ENCODE measurements at regions not wholly inside any gene's neighbourhood (a gene's known extent, or its start where the extent isn't known, plus 50 kb on each side); places are given as distances from the start of the nearest gene placed in this dataset.

DNA sequence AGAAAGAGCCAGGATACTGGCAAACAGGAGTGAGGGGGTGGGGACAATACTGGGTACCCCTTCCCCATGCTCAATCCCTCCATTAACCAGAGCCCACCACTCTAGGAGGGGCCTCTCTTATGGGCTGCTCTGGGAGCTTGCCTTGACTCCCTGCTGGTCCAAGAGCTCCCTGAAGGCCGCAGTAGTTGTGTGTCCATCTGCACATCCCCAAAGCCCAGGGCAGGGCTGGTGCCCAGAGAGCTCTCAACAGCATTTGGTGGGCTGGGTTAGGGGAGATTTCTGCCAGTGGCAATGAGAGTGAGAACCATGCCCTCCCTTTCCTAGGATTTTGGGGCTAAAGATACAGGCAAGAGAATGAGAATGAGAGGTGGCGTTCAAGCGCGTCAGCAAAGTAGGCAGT is 230.6 kb upstream of the PMEPA1 start:
- Histone ChIP-seq H3K4me3 (no peak overlapping the region), H3K27me3 (ENCODE audit: control insufficient read depth in 3 of 3, insufficient read depth in 3 of 3, low read length in 2 of 3) (no peaks in the 10 kb centered on the region), H3K9me3 (ENCODE audit: control insufficient read depth in 4 of 4, insufficient read depth in 3 of 4, low read length in 3 of 4) (no peaks in the 10 kb centered on the region), H3K27ac (ENCODE audit: low read depth in 1 of 2, low read length in 1 of 2) (no peak overlapping the region), H3K4me1 (ENCODE audit: control insufficient read depth in 5 of 5, insufficient read depth in 5 of 5, low read length in 5 of 5) (peaks cover 0 to 9% (median 0%) of the 10 kb centered on the region in 5 donors), H3K9ac (ENCODE audit: insufficient read depth in 1 of 2, low read length in 2 of 2) (no peak overlapping the region), H3K36me3 (ENCODE audit: control insufficient read depth in 4 of 4, insufficient read depth in 4 of 4, low read length in 4 of 4) (no peaks in the 10 kb centered on the region)
- ATAC-seq (ENCODE audit: insufficient read depth, low FRiP score) (no peak), DNase-seq (no peak)
- TF ChIP-seq, protein P1, sequence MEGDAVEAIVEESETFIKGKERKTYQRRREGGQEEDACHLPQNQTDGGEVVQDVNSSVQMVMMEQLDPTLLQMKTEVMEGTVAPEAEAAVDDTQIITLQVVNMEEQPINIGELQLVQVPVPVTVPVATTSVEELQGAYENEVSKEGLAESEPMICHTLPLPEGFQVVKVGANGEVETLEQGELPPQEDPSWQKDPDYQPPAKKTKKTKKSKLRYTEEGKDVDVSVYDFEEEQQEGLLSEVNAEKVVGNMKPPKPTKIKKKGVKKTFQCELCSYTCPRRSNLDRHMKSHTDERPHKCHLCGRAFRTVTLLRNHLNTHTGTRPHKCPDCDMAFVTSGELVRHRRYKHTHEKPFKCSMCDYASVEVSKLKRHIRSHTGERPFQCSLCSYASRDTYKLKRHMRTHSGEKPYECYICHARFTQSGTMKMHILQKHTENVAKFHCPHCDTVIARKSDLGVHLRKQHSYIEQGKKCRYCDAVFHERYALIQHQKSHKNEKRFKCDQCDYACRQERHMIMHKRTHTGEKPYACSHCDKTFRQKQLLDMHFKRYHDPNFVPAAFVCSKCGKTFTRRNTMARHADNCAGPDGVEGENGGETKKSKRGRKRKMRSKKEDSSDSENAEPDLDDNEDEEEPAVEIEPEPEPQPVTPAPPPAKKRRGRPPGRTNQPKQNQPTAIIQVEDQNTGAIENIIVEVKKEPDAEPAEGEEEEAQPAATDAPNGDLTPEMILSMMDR (IDR thresholded peaks at IDR 0.05; ENCODE audit: control extremely low read depth, extremely low read depth): no peak
- WGBS, 2 donors: 94 to 98% methylated on average over 4 of the region's 4 CpGs

DNA sequence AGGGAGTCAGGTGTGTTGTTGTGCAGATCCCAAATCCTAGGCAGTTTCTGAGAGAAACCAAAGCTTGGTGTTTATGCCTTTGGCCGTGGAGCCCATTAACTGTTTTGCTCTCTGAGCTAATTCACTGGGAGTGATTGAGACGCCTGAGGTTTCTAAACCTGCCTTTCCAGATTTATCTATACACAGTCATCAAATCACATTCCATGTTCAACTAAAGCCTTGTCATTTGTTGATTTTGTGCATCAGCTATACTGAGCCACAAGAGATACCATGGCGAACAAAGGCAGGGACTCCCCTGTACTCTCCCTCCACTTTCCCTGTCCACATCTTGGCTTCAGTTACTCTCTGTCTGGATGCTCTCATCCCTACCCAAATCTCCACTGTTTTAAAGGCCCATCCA is 229.7 kb upstream of the PMEPA1 start:
- Histone ChIP-seq H3K27me3 (ENCODE audit: control insufficient read depth in 3 of 3, insufficient read depth in 3 of 3, low read length in 2 of 3) (no peaks in the 10 kb centered on the region), H3K27ac (ENCODE audit: low read depth in 1 of 2, low read length in 1 of 2) (no peak overlapping the region), H3K9ac (ENCODE audit: insufficient read depth in 1 of 2, low read length in 2 of 2) (no peak overlapping the region), H3K4me3 (no peak overlapping the region), H3K9me3 (ENCODE audit: control insufficient read depth in 4 of 4, insufficient read depth in 3 of 4, low read length in 3 of 4) (no peaks in the 10 kb centered on the region), H3K4me1 (ENCODE audit: control insufficient read depth in 5 of 5, insufficient read depth in 5 of 5, low read length in 5 of 5) (peaks cover 0 to 9% (median 0%) of the 10 kb centered on the region in 5 donors), H3K36me3 (ENCODE audit: control insufficient read depth in 4 of 4, insufficient read depth in 4 of 4, low read length in 4 of 4) (no peaks in the 10 kb centered on the region)
- TF ChIP-seq, protein P1 (IDR thresholded peaks at IDR 0.05; ENCODE audit: control extremely low read depth, extremely low read depth): no peak
- WGBS, 2 donors: 87 to 91% methylated on average over 3 of the region's 3 CpGs
- DNase-seq (no peak), ATAC-seq (ENCODE audit: insufficient read depth, low FRiP score) (no peak)

DNA sequence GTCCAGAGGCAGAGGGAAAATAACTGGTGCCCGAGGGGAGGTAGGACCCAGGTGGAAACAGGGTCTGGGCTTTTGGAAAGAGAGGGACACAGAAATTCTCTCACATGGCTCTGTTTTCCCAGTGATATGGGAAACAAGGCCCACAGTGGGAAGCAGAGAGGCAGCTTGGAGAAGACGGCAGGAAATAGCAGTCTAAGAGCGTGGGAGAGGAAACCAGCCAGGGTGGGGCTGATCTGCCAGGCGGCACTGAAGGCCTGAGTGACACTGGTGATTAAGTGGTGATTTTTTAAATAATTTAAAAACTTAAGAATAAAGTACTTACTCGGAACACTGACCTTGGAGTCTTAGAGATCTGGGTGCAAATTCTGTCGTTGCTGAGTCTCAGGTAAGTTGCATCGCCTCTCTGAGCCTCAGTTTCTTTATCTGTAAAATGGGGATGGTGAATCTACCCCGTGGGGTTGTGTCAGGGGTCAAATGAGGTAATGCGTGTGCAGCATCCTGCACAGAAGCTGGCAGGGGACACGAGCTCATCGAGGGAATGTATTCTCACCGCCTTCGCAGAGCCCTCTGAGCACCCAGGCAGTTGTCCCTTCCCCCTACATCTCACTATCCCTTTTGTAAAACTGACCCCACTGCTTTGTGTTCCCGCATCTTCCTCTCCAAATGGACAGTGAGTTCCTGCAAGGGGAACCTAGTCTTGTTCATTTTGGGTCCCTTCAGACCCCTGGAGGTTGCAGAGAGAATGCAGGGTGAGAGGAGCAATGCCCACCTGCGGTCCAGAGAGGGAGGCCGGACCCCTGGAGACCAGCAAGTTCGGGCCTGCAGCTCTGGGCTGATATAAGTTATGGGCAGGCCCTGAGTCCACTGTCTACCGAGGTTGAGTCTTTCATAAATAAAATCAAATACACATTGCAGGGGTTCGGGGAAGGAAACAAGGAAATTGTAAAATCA is 228.6 kb upstream of the PMEPA1 start:
- TF ChIP-seq, protein P1 (IDR thresholded peaks at IDR 0.05; ENCODE audit: control extremely low read depth, extremely low read depth): no peak

More for the DNA sequence above, 228.6 kb upstream of the PMEPA1 start:
- DNase-seq: peak in 1 of 3 donors; percentile 50
- Histone ChIP-seq H3K4me1 (ENCODE audit: control insufficient read depth in 5 of 5, insufficient read depth in 5 of 5, low read length in 5 of 5) (peaks cover 0 to 9% (median 0%) of the 10 kb centered on the region in 5 donors), H3K27me3 (ENCODE audit: control insufficient read depth in 3 of 3, insufficient read depth in 3 of 3, low read length in 2 of 3) (no peaks in the 10 kb centered on the region), H3K27ac (ENCODE audit: low read depth in 1 of 2, low read length in 1 of 2) (no peak overlapping the region), H3K9ac (ENCODE audit: insufficient read depth in 1 of 2, low read length in 2 of 2) (no peak overlapping the region), H3K4me3 (no peak overlapping the region), H3K36me3 (ENCODE audit: control insufficient read depth in 4 of 4, insufficient read depth in 4 of 4, low read length in 4 of 4) (no peaks in the 10 kb centered on the region), H3K9me3 (ENCODE audit: control insufficient read depth in 4 of 4, insufficient read depth in 3 of 4, low read length in 3 of 4) (no peaks in the 10 kb centered on the region)
- 59 to 62% methylated on average over 19 of the region's 19 CpGs for WGBS, 2 donors
- no peak for ATAC-seq (ENCODE audit: insufficient read depth, low FRiP score)

All from lung (tissue), 11 donors.